Right kidney (tissue), 1 donor: ENCODE measurements at regions not wholly inside any gene's neighbourhood (a gene's known extent, or its start where the extent isn't known, plus 50 kb on each side); places are given as distances from the start of the nearest gene placed in this dataset.
"Not testable (repeated sequence)": the region's sequence is repeated elsewhere in the genome, so short reads cannot be mapped to it uniquely, and the experiment has no call there.

Experiments used
- DNase-seq: peaks from one replicate; pipeline ENCODE4 v3.0.0-alpha.2; 2016

DNA sequence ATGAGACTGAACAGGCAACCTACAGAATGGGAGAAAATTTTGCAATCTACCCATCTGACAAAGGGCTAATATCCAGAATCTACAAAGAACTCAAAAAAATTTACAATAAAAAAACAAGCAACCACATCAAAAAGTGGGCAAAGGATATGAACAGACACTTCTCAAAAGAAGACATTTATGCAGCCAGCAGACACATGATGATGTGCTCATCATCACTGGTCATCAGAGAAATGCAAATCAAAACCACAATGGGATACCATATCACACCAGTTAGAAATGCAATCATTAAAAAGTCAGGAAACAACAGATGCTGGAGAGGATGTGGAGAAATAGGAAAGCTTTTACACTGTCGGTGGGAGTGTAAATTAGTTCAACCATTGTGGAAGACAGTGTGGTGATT, 51.7 kb upstream of the PAXBP1 start:
- DNase-seq: not testable (repeated sequence)

DNA sequence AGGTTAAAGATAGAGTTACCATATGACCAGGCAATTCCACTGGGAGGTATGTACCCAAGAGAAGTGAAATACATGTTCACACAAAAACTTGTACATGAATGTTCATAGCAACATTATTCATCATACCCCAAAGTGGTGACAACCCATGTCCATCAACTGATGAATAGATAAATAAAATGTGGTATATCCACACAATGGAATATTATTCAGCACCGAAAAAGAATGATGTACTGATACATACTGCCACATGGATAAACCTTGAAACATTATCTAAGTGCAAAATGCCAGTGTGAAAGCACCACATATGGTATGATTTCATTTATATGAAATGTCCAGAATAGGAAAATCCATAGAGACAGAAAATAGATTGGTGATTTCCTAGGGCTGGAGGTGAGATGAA, 53.4 kb upstream of the PAXBP1 start:
- no peak for DNase-seq

DNA sequence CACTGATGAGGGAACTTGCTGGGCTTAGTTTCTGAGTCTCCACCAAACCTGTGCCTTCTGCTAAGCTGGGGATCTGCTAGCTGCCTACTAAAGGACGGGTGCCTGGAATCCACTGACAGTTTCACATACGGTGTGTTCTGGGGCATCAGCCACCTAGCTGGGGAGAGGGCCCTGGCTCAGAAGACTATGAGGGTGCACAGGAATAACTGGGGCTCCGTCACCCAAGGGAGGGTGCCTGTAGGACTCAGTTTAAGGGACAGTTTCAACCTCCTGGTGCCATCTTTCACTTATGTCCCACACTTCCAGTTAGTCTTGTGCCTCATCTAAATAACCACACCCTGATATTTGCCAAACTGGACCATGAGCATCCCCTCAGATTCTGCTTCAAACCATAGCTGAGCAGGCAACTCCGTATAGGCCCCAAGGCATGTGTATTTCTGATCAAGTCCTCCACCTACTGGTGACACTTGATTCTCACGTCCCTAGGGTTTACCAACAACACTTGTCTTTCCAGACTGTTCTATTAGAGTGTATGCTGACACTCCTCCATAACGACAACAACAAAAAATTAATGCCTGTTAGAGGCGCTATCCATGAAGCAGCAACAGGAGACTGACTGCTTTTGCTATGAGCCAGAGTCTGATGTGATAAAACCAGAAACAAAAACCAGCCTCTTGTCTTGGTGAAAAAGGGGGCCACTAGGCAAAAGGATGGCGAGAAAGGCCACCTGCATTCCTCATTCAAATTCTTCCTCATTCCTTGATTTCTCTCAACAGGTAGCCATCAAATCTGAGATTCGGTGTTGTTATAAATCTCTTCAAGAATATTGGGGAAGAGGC, 55.0 kb upstream of the PAXBP1 start:
- no peak for DNase-seq

DNA sequence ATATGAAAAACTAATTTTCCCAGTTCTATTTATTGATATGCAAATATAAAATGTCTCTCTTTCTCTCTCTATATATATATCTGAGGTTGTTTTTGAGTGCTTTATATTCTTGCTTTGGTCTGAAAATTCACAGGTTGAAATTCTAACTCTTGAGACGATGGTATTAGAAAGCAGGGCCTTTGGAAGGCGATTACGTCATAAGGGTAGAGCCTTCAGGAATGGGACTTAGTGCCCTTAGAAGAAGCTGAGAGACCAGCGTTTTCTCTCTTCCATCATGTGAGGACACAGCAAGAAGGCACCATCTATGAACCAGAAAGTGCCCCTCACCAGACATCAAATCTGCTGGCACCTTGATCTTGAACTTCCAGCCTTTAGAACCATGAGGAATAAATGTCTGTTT, 57.4 kb upstream of the PAXBP1 start:
- DNase-seq: no peak

DNA sequence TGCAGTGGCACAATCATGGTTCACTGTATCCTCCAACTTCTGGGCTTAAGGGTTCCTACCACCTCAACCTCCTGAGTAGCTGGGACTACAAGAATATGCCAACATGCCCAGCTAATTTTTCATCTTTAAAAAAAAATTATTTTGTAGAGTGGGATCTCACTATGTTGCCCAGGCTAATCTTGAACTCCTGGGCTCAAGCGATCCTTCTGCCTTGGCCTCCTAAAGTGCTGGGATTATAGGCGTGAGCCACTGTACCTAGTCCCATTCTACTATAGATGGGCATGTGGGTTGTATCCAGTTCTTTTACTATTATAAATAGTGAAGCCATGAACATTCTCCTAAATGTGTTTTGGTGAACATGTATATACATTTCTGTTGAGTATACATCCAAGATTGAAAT, 57.9 kb upstream of the PAXBP1 start:
- DNase-seq: no peak

DNA sequence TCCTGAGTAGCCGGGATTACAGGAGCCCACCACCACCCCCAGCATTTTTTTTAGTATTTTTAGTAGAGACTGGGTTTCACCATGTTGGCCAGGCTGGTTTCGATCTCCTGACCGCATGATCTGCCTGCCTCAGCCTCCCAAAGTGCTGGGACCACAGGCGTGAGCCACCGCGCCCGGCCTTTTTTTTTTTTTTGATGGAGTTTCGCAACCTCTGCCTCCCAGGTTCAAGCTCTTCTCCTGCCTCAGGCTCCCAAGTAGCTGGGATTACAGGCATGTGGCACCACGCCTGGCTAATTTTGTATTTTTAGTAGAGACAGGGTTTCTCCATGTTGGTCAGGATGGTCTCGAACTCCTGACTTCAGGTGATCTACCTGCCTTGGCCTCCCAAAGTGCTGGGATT, 60.2 kb upstream of the PAXBP1 start:
- not testable (repeated sequence) for DNase-seq

DNA sequence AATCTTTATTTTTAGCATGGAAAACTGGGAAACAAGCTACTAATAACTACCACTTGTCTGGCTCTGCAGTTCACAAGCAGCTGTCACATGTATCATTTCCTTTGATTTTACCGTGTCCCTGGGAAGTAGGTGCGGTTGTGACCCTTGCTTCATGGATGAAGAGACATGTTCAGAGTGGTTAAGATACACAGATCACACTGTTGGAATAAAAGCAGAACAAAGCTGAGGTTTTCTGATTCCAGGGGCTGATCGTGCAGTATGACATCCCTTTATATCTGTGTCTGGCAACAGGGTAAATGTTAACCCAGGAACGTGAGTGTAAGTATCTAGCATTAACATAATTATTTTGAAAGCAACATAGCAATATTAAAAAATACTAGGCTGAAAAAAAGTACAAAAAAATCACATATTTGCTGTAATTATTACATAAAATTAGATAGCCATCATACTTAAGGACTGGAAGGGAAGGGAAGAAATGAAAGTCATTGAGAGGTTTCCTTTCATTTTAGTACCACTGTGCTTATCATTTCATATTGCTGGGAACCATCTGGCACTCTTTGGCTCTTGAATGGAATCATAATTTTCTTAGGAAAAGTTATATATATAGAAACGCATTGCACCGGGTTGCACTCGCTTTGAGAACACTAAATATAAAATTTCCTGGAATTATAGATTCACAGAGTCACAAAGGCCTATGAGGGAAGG, 62.8 kb upstream of the PAXBP1 start:
- DNase-seq: no peak

DNA sequence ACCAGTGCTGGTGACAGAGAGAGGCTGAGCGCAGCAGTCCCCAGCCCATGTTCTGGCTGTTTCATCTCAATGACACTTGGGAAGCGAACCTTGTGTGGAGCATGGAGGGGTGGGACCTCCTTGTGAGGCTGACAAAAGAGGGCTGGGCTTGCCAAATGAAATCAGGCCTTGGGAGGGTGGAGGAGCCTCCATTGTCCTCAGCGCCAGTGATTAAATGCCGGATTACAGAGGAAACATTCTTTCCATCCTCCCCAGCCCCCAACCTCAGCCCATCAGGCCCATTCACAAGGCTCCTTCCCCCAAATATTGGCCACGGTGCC, 63.3 kb upstream of the PAXBP1 start:
- DNase-seq: no peak

DNA sequence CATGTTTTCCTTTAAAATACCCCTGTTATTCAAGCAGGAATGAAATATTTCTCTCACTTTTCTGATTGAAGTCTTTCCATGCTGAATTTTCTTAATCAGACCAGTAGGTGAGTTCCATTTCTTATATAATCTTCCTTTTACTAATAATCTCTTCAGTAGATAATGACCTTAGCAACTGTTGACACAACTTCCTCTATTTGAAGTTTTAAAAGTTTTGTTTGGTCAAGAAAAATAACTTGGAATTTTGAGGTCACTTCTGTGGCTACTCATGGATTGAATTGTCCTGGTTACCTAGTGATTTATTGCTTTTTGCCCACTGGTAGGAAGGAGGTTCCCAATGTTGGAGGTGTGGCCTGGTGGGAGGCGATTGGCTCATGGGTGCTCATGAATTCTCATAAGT, 70.6 kb upstream of the PAXBP1 start:
- no peak for DNase-seq

DNA sequence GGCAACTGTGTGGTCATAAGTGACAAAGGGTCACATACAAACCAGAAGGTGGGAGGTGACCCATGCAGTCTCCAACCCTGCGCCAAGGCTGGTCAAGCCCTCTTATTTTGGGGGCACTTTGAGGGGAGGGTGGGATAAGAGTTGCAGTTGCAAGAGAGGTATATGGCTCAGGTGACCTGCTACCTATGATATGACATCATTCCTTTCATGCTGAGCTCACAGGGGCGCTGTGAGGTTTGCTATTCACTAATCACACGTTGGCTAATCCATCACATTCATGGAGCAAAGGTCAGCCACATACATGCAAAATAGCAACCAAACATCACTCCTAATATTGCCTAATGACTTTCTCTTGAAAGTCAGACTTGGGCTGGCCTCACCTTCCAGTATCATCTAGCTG, 72.0 kb upstream of the PAXBP1 start:
- no peak for DNase-seq

DNA sequence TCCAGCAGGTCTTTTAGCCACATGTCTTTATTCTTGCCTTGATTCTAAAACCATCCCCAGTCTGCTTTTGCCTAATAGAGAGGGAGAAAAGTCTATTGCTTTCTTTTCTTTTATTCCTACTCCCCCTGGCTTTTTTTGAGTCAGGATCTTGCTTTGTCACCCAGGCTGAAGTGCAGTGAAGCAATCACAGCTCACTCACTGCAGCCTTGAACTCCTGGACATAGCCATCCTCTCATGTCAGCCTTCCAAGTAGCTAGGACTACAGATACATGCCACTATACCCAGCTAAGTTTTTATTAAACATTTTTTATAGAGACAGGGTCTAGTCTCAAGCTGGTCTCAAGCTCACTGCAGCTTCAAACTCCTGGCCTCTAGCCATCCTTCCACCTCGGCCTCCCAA, 72.5 kb upstream of the PAXBP1 start:
- no peak for DNase-seq

DNA sequence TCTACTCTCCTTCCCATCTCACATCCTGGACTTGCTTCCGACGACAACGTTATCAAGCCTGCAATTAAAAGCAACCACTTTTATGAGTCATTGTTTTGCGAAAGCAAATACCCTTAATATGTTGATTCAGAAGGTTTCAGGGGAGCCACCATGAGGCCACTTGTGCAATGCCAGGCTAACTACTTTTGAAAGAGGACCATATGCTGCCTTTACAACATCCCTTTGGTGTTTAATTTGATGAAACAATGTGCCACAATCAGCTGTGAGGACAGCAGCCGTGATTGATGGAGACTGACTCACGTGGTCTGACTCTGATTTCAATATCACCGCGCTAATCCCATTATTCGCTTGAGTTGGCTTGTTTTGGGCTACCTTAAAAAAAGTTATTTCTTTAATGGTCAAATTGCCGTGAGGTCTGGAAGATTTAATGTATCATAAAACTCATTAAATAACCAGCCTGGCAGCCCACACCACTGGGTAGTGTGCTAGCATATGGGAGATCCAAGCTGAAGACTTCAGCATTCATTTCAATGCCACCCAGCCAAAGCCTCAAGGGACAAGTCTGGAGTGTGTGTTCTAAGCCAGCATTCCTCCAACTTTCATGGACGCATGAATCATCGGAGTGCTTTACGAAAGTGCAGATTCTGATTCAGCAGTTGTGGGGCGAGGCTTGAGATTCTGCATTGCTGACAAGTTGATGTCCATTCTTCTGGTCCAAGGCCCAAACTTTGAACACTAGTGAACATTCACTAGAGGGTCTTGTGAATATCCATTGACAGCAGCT, 73.3 kb upstream of the PAXBP1 start:
- no peak for DNase-seq

DNA sequence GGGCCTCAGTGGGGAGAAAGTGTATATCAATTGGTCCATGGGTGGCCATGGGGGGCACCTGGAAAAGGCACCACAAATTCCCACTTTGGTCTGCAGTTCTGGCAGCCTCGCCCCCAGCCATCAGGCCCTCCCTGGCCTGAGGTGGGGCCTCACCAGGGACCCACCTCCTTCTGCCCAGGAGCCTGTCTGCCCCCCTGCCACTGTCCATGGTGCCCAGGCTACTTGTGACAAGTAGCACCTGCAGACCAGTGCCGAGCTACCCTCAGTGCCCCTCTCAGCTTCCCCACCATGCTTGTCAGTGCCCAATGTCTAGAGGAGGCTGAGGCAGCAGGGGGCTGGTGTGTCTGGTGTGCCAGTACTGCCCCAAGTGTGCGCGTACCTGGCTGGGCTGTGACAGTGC, 87.1 kb upstream of the PAXBP1 start:
- no peak for DNase-seq

DNA sequence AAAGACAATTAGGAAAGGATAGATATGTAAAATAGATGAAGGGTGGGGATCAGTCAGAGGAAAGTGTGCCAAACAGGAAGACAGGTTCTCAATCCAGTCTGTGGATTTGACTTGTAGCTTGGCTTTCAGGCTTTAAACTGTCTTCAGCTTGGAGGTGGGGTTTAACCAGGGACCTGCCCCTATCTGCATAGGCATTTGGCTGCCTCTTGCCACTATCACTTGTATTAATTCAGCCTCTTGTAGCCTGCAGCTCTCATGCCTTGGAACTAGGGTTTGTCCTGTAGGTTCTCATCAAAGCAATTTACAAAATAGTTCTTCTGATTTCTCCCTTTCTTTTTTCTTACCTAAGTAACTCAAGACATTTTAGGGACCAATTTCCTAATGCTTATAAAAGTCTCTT, 88.8 kb upstream of the PAXBP1 start:
- no peak for DNase-seq

DNA sequence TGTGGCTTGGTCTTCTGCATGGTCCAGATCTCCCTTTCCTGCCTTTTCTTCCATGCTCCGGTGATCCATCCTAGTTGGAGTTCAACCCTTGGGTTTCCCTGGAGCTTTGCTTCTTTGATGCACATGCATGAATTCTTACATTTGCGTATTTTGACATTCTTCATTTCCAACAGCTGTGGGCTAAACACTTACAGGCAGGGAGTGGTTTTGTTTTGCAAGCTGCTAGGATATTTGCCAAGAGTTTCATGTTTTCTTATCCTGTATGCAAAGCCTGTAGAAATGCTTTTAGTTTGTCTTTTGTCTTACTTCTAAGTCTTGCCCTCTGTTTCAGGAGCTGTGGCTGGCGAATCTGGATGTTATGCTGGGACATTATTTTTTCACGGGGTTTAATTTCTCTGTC, 90.3 kb upstream of the PAXBP1 start:
- DNase-seq: no peak

DNA sequence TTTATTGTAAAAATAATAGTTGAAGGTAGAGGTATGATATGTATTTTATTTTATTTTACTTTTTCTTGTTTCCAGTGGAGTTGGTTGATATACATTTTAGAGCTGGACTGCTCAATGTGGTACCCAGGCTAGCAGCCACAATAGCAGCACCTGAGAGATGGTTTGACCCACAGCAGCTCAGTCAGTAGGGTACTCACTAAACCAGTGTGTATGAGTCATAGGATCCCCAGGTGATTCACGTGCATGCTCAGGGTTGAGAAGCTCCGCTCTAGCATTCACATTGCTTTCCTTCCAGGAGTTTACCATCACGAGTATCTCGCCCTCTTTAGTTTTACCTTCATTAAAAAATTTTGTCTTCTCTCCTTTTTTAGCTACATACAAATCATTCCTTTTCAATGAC, 96.0 kb upstream of the PAXBP1 start:
- DNase-seq: no peak

DNA sequence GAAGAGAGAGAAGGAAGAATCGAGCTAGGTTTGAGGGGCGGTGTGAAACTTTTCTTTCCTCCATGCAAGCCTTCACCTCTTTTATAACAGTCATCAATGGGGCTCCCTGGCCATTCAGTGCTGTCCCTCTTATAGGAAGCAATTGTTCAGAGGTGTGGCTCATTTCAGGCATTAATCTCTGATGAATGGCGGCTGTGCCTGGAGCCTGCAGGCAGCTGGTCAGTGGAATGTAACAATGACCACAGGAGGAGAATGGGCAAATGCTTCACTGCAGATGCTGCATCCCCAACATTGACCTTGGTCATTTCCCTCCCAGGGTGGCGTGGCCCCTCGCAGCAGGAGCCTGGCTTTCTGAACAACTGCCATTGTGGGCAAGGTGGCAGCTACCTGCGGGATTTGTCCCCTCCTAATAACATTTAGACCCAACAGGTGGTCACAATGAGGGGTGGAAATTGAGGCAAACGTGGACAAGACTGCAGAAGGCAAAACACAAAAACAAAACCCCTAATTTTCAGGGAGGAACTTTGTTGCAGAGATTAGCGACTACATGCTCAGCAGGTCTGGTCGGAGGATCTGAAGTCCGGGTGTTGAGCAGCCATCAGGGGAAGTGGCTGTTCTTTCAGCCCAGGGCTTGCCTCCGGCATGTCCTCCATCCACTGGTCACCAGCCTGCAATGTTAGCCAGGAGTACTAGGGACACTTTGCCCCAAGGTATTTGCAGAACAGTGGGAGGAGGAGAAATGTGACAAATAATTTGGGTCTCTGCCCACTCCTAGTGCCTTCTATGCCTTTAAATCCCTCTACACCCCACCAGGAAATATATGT, 97.3 kb upstream of the PAXBP1 start:
- no peak for DNase-seq

DNA sequence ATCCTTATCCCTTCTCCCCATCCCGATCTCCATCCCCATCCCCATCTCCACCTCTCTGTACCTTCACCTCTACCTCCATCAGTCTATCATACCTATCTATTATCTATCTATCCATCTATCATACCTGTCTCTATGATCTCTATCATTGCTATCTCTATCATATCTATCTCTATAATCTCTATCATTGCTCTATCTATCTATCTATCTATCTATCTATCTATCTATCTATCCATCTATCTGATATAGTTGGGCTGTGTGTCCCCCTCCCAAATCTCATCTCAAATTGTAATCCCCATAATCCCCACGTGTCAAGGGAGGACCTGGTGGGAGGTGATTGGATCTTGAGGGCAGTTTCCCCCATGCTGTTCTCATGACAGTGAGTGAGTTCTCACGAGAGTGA, 97.9 kb upstream of the PAXBP1 start:
- no peak for DNase-seq

DNA sequence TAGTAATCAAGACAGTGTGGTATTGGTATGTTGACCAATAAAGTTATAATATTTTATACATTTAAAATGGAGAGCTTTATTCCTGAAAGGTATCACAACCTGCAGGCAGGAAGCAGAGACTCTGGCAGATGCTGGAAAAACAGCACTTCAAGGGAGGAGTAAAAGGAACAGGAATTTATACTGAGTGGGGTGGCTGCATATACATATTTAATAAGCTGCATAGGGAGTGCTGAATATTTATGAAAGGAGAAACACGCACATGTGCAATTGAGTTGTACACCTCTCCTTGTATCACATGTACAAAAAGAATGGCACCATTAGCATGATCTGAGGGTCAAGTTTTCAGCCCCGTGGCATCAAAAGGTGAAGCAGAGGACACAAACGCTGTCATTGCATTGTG, 104.9 kb upstream of the PAXBP1 start:
- no peak for DNase-seq

DNA sequence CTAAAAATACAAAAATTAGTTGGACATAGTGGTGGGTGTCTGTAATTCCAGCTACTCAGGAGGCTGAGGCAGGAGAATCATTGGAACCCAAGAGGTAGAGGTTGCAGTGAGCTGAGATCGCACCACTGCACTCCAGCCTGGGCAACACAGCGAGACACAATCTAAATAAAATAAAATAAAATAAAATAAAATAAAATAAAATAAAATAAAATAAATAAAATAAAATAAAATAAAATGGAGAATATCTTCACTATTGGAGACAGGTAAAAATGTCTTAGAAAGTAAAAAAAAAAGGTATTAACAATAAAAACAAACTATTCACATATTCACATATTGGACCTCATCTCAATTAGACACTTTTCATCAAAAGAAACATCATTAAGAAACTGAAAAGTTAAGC, 106.3 kb upstream of the PAXBP1 start:
- DNase-seq: not testable (repeated sequence)

DNA sequence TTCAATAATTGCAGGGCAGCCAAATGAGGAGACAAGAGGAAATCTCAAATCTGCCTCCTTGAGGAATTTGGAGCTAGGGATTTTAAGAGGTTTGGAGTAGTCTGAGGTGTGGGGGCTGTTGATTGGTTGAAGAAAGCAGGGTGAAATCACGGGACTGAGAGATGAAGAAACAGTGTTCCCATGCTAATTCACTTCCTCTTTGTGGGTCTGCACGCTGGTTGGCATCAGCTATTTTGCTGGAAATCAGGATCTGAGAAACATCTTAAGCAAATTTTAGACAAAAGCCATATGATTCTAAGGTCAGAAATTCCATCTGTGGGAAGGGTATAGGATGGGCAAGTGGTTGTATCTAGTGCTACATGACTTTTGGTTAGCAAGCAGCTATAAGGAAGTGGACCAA, 107.1 kb upstream of the PAXBP1 start:
- no peak for DNase-seq

DNA sequence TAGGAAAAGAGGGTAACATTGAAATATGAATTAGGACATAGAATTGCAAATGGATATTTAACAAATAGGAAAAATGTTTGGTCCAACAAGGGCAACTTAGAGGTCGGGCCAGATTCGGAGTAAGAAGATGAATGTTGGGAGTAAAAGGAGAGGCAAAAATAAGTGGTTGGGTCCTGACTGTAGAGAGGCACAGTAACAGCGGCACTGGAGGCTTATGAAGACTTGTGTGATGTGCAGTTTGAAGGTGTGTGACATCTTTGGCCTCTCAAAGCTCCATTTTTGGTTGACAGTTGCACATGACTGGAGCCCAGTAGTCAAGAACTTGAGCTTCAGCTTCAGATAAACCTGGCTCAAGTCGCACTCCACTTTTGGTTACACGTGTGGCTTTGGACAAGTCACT, 109.9 kb upstream of the PAXBP1 start:
- DNase-seq: no peak

DNA sequence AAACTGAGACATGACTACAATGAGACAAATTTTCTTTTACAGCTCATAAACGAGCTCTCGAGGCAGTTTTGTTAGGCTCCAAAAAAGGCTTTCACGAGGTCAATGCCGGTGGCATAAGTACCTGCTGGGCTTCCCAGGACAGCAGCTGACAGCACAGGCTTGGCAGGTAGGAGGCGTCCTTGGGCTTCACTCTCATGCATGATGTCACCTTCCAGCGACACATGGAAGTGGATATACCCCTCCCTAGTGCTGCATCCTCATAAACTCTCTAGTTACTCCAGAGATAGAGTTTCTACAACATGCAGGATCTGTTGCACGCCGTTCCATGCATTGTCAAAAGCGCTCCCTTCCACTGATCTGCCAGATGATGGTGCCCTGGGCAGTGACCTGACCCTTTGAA, 112.5 kb upstream of the PAXBP1 start:
- no peak for DNase-seq
